Fibroblast of skin of left biceps (primary cell): ENCODE measurements at regions not wholly inside any gene's neighbourhood (a gene's known extent, or its start where the extent isn't known, plus 50 kb on each side); places are given as distances from the start of the nearest gene placed in this dataset.
"Not testable (repeated sequence)": the region's sequence is repeated elsewhere in the genome, so short reads cannot be mapped to it uniquely, and the experiment has no call there.

Source experiments
- DNase-seq, 2 experiments: peaks; one replicate each; pipeline ENCODE4 v3.0.0-alpha.2; 2013; ENCODE audit warnings: low read depth in 2 of 2

GRCh38 chr3:189375532-189375931 lies 203.8 kb downstream of the TPRG1 start:
- no peak for DNase-seq

GRCh38 chr3:189383630-189384029 lies 211.9 kb downstream of the TPRG1 start:
- DNase-seq: no peak

DNA sequence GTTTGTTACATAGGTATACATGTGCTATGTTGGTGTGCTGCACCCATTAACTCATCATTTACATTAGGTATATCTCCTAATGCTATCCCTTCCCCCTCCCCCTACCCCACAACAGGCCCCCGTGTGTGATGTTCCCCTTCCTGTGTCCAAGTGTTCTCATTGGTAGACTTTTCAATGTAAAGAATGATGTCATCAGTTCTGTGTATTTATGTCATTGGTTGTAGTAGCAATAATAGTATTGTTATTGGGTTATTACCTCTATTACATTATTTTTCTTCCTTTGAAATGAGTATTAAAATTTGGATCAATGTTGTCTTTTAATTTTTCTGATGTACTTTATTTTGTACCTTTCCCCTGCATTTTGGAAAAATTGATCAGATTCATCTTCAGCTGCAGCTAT lies 214.1 kb downstream of the TPRG1 start:
- not testable (repeated sequence) for DNase-seq

GRCh38 chr3:189386739-189387138 lies 215.0 kb downstream of the TPRG1 start:
- no peak for DNase-seq

DNA sequence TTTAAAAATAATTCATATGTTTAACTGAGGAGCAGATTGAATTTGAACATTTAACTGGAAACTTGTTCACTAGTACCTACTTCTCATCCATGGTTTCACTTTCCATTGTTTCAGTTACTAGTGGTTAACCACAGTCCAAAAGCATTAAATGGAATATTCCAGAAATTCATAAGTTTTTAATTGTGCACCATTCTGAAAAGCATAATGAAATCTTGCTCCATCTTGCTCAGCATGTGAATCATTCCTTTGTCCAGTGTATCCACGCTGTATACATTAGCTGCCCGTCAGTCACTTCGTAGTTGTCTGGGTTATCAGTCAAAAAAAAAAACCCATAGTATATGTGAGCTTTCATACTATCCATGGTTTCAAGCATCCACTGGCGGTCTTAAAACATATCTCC lies 217.6 kb downstream of the TPRG1 start:
- DNase-seq: no peak

GRCh38 chr3:189393598-189393997 lies 221.8 kb downstream of the TPRG1 start:
- DNase-seq: no peak

- DNase-seq: no peak
Measured at GRCh38 chr3:189394599-189395121, 222.9 kb downstream of the TPRG1 start.

GRCh38 chr3:189395825-189396224 lies 224.1 kb downstream of the TPRG1 start:
- DNase-seq: no peak

GRCh38 chr3:189398656-189399055 lies 226.9 kb downstream of the TPRG1 start:
- no peak for DNase-seq

GRCh38 chr3:189401196-189401595 lies 229.4 kb downstream of the TPRG1 start:
- DNase-seq: no peak

DNA sequence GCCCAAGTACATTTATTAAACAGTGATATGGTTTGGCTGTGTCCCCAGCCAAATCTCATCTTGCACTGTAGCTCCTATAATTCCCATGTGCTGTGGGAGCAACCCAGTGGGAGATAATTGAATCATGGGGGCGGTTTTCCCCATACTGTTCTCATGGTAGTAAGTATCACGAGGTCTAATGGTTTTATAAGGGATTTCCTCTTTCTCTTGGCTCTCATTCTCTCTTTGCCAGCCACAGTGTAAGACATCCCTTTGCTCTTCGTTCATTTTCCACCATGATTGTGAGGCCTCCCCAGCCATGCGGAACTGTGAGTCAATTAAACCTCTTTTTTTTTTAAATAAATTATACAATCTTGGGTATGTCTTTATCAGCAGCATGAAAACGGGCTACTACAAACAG lies 228.0 kb upstream of the TP63 start:
- DNase-seq: no peak

GRCh38 chr3:189404024-189404423 lies 227.2 kb upstream of the TP63 start:
- no peak for DNase-seq

- DNase-seq: no peak
Measured at GRCh38 chr3:189404797-189405484, 226.2 kb upstream of the TP63 start.

DNA sequence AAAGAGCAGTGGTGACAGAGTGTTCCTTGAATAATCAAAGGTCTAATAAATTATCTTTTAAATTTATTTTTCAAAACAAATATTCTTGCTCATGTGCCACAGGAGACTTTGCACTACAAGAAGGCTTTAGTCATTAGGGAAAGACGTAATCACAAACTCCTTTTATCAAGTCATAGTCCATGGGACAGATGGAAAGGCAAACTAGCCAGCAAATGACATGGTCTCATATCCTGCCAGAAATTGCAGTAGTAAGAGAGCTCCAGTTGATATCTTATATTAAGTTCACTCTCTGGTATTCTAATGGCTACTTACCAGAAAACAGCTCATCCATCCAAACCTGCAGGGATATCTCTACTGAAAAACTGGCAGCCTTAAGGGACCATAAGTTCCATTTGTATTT lies 225.0 kb upstream of the TP63 start:
- no peak for DNase-seq

- no peak for DNase-seq
Measured at GRCh38 chr3:189410522-189410921, 220.7 kb upstream of the TP63 start.

DNA sequence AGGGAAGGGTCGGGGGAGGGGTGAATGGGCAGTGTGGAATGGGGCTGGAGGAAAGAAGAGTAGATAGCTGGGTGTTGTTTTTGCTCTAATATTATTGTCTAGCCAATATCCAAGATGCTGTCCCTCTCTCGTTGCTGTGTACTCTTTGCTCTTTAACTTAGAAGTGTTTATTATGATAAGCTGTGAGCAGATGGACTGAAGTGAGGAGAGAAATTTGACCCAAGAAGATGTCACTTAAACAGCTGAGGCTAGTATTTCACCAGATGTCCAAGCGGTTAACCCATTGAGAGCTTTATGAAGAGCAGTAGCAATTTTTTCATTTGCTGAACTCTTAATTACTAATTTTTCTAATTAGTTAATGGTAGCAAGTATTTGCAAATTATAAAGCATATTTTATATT lies 212.2 kb upstream of the TP63 start:
- DNase-seq: no peak

DNA sequence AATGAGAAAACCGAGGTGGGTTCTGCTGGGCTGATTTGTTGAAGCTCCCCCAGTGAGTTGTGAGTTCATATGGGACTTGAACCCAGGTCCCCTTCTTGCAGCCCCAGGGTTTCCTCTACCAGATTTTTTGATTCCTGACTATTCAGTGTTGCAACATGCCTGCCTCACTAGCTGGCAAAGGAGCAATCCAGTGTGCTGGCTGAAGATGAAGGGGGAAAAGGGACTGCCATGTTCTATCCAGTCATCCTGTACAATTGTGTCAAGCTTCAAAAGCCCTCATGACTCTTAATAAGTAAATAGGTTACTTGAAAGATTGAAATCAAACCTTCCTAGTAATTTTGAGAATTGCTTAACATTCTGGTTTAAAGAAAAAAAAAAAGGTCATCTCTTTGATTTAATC lies 211.5 kb upstream of the TP63 start:
- no peak for DNase-seq

GRCh38 chr3:189424922-189425321 lies 206.3 kb upstream of the TP63 start:
- no peak for DNase-seq

- DNase-seq: no peak
Measured at GRCh38 chr3:189429019-189429418, 202.2 kb upstream of the TP63 start.

DNA sequence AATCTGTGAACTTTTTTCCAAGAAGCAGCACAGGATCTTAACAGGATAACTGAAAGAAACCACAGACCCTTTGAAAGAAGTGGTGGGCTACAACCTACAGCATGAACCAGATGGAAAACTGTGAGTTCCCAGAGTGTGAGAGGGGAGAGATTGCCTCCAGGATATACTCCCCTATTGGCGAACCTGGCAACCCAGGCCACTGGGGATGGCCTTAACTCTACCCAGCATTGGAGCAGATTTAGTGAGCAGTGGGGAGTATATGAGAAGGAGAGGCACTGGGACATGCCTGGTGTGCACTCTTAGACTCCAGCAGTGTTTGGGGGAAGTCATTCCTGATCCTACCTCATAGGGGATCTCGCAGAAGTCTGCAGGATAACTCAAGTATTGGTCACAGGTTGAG lies 201.0 kb upstream of the TP63 start:
- no peak for DNase-seq

GRCh38 chr3:189442257-189442656 lies 188.9 kb upstream of the TP63 start:
- DNase-seq: not testable (repeated sequence)

GRCh38 chr3:189446959-189447560 lies 184.1 kb upstream of the TP63 start:
- no peak for DNase-seq

DNA sequence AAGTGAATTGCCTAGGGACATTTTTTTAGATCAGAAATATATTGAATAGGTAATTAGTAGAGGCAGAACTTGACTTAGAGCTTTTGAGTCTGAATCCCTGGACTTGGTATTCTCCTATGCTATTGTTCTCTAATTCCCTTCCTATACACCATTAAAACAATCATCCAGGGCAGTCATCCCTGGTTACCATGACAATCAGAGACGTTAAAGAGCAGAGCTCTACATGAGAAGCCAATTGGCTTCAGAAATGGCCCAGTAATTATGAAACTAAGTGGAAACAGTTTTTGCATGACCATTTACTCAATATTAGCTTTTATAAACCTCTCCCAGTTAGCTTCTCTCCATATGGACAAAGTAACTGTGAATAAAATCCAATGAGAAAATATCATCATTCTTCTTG lies 182.1 kb upstream of the TP63 start:
- no peak for DNase-seq

- no peak for DNase-seq
Measured at GRCh38 chr3:189455009-189455408, 176.2 kb upstream of the TP63 start.
